Neural progenitor cell (in vitro differentiated cells): ENCODE measurements at regions not wholly inside any gene's neighbourhood (a gene's known extent, or its start where the extent isn't known, plus 50 kb on each side); places are given as distances from the start of the nearest gene placed in this dataset.

Experiments used
- DNase-seq: peaks from one replicate; pipeline ENCODE4 v3.0.0-alpha.2; 2016; ENCODE audit warnings: low spot score
- H2AFZ ChIP-seq: fragments of 200-600 bp; sonication (generic); replicated peaks from 2 replicates; pipeline ENCODE4 v1.6.1; 2016; ENCODE audit warnings: antibody characterized with exemption
- H3F3A ChIP-seq: fragments of 200-600 bp; sonication (generic); 2 replicates; pipeline ENCODE4 v1.6.1; 2016; ENCODE audit warnings: antibody characterized with exemption, low read depth
- H3K27ac ChIP-seq: fragments of 200-600 bp; sonication (generic); 2 replicates; pipeline ENCODE4 v1.5.1; 2016; ENCODE audit warnings: mild to moderate bottlenecking
- H3K27me3 ChIP-seq: fragments of 200-600 bp; sonication (generic); 2 replicates; pipeline ENCODE4 v1.6.1; 2016; ENCODE audit warnings: mild to moderate bottlenecking, moderate library complexity
- H3K36me3 ChIP-seq: fragments of 200-600 bp; sonication (generic); 2 replicates; pipeline ENCODE4 v1.5.1; 2016
- H3K4me1 ChIP-seq: fragments of 200-600 bp; sonication (generic); 2 replicates; pipeline ENCODE4 v1.6.1; 2016; ENCODE audit warnings: mixed run types
- H3K4me2 ChIP-seq: fragments of 200-600 bp; sonication (generic); 2 replicates; pipeline ENCODE4 v1.6.1; 2016
- H3K4me3 ChIP-seq: fragments of 200-600 bp; sonication (generic); 2 replicates; pipeline ENCODE4 v1.5.1; 2016
- H3K79me2 ChIP-seq: fragments of 200-600 bp; sonication (generic); 2 replicates; pipeline ENCODE4 v1.6.1; 2016; ENCODE audit warnings: low read depth
- H3K9ac ChIP-seq: fragments of 200-600 bp; sonication (generic); 2 replicates; pipeline ENCODE4 v1.6.1; 2016
- H3K9me3 ChIP-seq: fragments of 200-600 bp; sonication (generic); 2 replicates; pipeline ENCODE4 v1.5.1; 2016; ENCODE audit warnings: low read depth
- H4K20me1 ChIP-seq: fragments of 200-600 bp; sonication (generic); 2 replicates; pipeline ENCODE4 v1.6.1; 2016; ENCODE audit warnings: low read depth
- H3K27ac Mint-ChIP-seq: 3 replicates; pipeline ENCODE4 v1.8.0; 2021; ENCODE audit warnings: mixed read lengths
- H3K27me3 Mint-ChIP-seq: 2 replicates; pipeline ENCODE4 v1.8.0; 2022; ENCODE audit warnings: low read depth, mild to moderate bottlenecking, inconsistent platforms, moderate library complexity, mixed read lengths; ENCODE audit not compliant: insufficient read depth
- H3K36me3 Mint-ChIP-seq: 3 replicates; pipeline ENCODE4 v1.8.0; 2021; ENCODE audit warnings: mixed read lengths
- H3K4me1 Mint-ChIP-seq: 3 replicates; pipeline ENCODE4 v1.8.0; 2021; ENCODE audit warnings: mixed read lengths
- H3K4me3 Mint-ChIP-seq: 3 replicates; pipeline ENCODE4 v1.8.0; 2021; ENCODE audit warnings: mild to moderate bottlenecking, moderate library complexity, mixed read lengths
- H3K9me3 Mint-ChIP-seq: 3 replicates; pipeline ENCODE4 v1.8.0; 2020; ENCODE audit warnings: mixed read lengths
- CTCF ChIP-seq: fragments of 200-600 bp; sonication (generic); IDR thresholded peaks from 2 replicates; pipeline ENCODE4 v1.5.1; 2017; ENCODE audit warnings: antibody characterized with exemption, mild to moderate bottlenecking
- EZH2 ChIP-seq: fragments of 200-600 bp; sonication (generic); IDR thresholded peaks from 2 replicates; pipeline ENCODE4 v1.6.1; 2017; ENCODE audit warnings: antibody characterized with exemption, mild to moderate bottlenecking, moderate library complexity
- EZH2phosphoT487 ChIP-seq: fragments of 200-600 bp; sonication (generic); IDR thresholded peaks from 2 replicates; pipeline ENCODE4 v1.6.1; 2017; ENCODE audit warnings: antibody characterized with exemption

GRCh38 chr1:163570071-163570470 lies 248.3 kb downstream of the NUF2 start:
- H3K9me3 ChIP-seq, result no peaks in the 10 kb centered on the region
- H3K4me3 Mint-ChIP-seq, result no peak overlapping the region
- H3K4me1 Mint-ChIP-seq, result peaks cover 5% of the 10 kb centered on the region
- H3K27me3 Mint-ChIP-seq, result no peaks in the 10 kb centered on the region
- H3K4me1 ChIP-seq, result peaks cover 10% of the 10 kb centered on the region
- H3F3A ChIP-seq, result no peaks in the 10 kb centered on the region
- no peaks in the 10 kb centered on the region for H3K79me2 ChIP-seq
- DNase-seq, result no peak
- H3K27ac Mint-ChIP-seq, result no peak overlapping the region
- no peak overlapping the region for H3K27ac ChIP-seq
- H3K9ac ChIP-seq, result no peak overlapping the region
- no peak overlapping the region for H3K4me2 ChIP-seq
- no peaks in the 10 kb centered on the region for H4K20me1 ChIP-seq
- H3K27me3 ChIP-seq, result no peaks in the 10 kb centered on the region
- no peaks in the 10 kb centered on the region for H3K36me3 ChIP-seq
- H3K4me3 ChIP-seq, result no peak overlapping the region
- H2AFZ ChIP-seq, result no peak overlapping the region
- H3K36me3 Mint-ChIP-seq, result no peaks in the 10 kb centered on the region
- H3K9me3 Mint-ChIP-seq, result no peaks in the 10 kb centered on the region
- TF ChIP-seq EZH2phosphoT487 (no peak), CTCF (no peak), EZH2 (no peak)

DNA sequence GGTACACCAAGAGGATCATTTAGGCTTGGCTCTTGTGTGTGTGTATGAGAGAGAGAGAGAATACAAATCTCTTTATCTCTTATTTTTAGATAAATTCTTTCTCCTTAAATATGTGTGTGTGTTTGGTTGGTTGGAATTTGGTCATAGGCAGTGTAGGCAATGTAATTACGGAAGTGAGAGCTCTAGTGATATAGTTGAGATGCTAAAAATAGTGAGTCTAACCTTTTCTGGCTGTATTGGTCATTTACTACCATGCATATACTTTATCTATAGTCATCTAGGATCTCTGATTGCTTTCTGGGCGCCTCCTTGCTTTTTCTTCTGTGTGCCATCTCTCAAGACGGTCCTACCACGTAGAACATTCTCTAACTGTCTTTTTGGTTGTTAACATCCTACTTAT lies 250.2 kb downstream of the NUF2 start:
- H3K79me2 ChIP-seq, result no peaks in the 10 kb centered on the region
- H3K27me3 ChIP-seq, result no peaks in the 10 kb centered on the region
- no peak overlapping the region for H3K4me3 Mint-ChIP-seq
- no peaks in the 10 kb centered on the region for H3K9me3 ChIP-seq
- no peaks in the 10 kb centered on the region for H3F3A ChIP-seq
- no peak overlapping the region for H2AFZ ChIP-seq
- H3K4me2 ChIP-seq, result no peak overlapping the region
- no peaks in the 10 kb centered on the region for H3K4me1 ChIP-seq
- no peak for DNase-seq
- H3K9ac ChIP-seq, result no peak overlapping the region
- TF ChIP-seq CTCF, result no peak
- TF ChIP-seq EZH2, result no peak
- no peak for TF ChIP-seq EZH2phosphoT487
- no peaks in the 10 kb centered on the region for H4K20me1 ChIP-seq
- no peak overlapping the region for H3K4me3 ChIP-seq
- H3K9me3 Mint-ChIP-seq, result no peaks in the 10 kb centered on the region
- H3K27ac ChIP-seq, result no peak overlapping the region
- H3K4me1 Mint-ChIP-seq, result no peaks in the 10 kb centered on the region
- no peak overlapping the region for H3K27ac Mint-ChIP-seq
- H3K36me3 ChIP-seq, result no peaks in the 10 kb centered on the region
- no peaks in the 10 kb centered on the region for H3K36me3 Mint-ChIP-seq
- no peaks in the 10 kb centered on the region for H3K27me3 Mint-ChIP-seq

- Mint-ChIP-seq H3K9me3 (no peaks in the 10 kb centered on the region), H3K36me3 (no peaks in the 10 kb centered on the region), H3K27me3 (no peaks in the 10 kb centered on the region), H3K27ac (no peak overlapping the region), H3K4me1 (no peaks in the 10 kb centered on the region), H3K4me3 (no peak overlapping the region)
- Histone ChIP-seq H2AFZ (no peak overlapping the region), H3K27me3 (no peaks in the 10 kb centered on the region), H3K79me2 (no peaks in the 10 kb centered on the region), H3K4me1 (peaks cover 3% of the 10 kb centered on the region), H4K20me1 (no peaks in the 10 kb centered on the region), H3K4me2 (no peak overlapping the region), H3K4me3 (no peak overlapping the region), H3K27ac (no peak overlapping the region), H3K36me3 (no peaks in the 10 kb centered on the region), H3K9me3 (no peaks in the 10 kb centered on the region), H3K9ac (no peak overlapping the region), H3F3A (no peaks in the 10 kb centered on the region)
- no peak for TF ChIP-seq EZH2
- TF ChIP-seq CTCF, result no peak
- TF ChIP-seq EZH2phosphoT487, result no peak
- no peak for DNase-seq
Measured at GRCh38 chr1:163574119-163574518, 252.4 kb downstream of the NUF2 start.

DNA sequence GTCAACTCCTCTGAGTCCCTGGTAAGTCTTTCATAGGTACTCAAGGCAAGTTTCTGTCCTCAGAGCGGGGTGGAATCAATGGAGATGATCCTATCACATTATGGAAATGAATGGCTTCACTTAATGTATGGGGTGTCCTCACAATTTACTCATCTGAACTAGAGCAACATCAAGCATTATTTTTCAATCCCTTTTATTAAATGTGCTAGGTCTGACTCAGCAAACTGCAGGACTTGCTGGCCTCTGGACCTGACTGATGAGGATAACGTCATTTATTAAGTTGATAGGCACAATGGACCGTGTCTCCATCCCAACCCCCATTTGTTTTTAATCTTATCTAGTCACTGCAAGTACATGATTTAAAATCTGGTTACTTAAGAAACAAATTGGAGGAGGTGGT lies 259.2 kb downstream of the NUF2 start:
- H3K27ac Mint-ChIP-seq, result no peak overlapping the region
- H3K36me3 Mint-ChIP-seq, result no peaks in the 10 kb centered on the region
- TF ChIP-seq EZH2 (no peak), EZH2phosphoT487 (no peak), CTCF (no peak)
- Histone ChIP-seq H3K4me2 (no peak overlapping the region), H4K20me1 (no peaks in the 10 kb centered on the region), H3K9ac (no peak overlapping the region), H3K4me1 (peaks cover 10% of the 10 kb centered on the region), H3K4me3 (no peak overlapping the region), H3K27me3 (no peaks in the 10 kb centered on the region), H3K9me3 (no peaks in the 10 kb centered on the region), H3K79me2 (no peaks in the 10 kb centered on the region), H3K36me3 (no peaks in the 10 kb centered on the region), H3K27ac (no peak overlapping the region), H3F3A (no peaks in the 10 kb centered on the region), H2AFZ (no peak overlapping the region)
- H3K4me1 Mint-ChIP-seq, result no peaks in the 10 kb centered on the region
- no peak overlapping the region for H3K4me3 Mint-ChIP-seq
- no peaks in the 10 kb centered on the region for H3K9me3 Mint-ChIP-seq
- peaks cover 2% of the 10 kb centered on the region for H3K27me3 Mint-ChIP-seq
- DNase-seq, result no peak
